NCI-H2107 treated with DMSO at 0.1 percent for 48 hours (cell line): ENCODE measurements at regions not wholly inside any gene's neighbourhood (a gene's known extent, or its start where the extent isn't known, plus 50 kb on each side); places are given as distances from the start of the nearest gene placed in this dataset.
"Not testable (repeated sequence)": the region's sequence is repeated elsewhere in the genome, so short reads cannot be mapped to it uniquely, and the experiment has no call there.

ENCODE experiments used
- DNase-seq: peaks from one replicate; lab custom pipeline; 2025; ENCODE audit not compliant: unreplicated experiment; lab: John Stamatoyannopoulos, UW

DNA sequence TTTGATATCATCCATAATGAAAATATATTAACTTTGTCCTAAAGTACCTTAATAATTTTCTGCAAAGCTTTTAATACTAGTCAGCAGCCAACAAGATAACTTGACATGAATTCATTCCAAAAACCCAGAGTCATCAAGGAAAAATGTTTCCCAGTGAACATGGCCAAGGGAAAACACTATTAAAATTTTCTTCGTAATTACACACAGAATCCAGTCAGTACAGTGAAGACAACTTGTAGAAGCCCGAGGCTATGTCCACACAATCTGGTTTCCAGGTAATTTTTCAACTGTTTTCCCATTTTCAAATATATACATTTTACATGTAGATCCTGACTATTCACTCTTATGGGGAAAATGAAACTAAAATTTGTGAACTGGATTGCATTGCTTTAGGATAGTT, 600.9 kb downstream of the CDH8 start:
- no peak for DNase-seq

DNA sequence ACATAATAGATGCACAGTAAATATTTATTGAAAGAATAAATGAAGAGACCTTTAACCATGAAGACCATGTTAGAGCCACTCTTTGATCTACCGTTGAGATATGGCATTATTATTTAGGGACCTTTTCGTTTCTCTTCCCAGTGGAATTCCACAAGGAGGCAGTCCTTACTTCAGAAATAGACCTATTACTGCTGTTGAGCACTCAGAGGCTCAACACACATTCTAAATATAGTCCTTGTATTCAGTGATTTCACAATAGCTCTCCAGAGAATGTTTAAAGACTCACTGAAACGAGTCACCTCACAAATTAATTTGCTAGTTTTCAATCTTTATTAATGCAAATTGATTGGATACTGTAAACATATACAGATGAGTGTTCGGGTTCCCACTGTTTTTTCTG, 603.8 kb downstream of the CDH8 start:
- no peak for DNase-seq

DNA sequence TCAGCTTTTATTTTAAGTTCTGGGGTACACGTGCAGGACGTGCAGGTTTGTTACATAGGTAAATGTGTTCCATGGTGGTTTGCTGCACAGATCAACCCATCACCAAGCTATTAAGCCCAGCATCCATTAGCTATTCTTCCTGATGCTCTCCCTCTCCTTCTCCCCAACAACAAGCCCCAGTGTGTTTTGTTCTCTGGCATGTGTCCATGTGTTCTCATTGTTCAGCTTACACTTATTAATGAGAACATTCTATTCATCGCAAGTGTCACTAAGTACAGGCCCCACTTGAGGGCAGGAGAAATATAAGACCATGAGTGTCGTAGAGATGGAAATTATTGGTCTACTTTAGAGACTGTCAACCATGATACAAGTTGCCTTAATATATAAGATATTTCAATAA, 615.1 kb downstream of the CDH8 start:
- no peak for DNase-seq

DNA sequence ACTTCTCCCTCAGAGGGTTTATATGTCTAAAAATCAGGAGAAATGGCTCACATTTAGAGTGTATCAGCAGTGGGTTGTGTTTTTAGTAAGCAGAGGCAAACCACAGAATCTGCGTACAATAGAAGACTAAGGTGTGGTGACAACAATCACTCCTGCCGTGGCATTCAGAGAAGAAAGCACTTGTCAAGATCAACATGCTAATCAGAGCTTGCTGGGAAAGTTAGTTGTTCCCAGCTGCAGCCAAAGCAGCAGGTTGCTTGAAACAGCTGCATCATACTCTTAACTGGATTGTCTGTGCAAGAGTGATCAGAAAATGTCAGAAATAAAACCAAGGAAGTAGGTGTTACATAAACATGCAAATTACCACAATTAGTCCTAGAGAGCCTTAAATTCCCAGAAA, 616.4 kb downstream of the CDH8 start:
- no peak for DNase-seq

DNA sequence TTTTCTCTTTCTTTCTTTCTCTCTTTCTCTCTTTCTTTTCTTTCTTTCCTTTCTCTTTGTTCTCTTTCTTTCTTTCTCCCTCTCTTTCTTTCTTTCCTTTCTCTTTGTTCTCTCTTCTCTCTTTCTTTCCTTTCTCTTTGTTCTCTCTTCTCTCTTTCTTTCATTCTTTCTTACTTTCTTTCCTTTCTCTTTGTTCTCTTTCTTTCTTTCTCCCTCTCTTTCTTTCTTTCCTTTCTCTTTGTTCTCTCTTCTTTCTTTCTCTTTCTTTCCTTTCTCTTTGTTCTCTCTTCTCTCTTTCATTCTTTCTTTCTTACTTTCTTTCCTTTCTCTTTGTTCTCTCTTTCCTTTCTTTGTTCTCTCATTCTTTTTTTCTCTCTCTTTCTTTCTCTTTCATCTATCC, 617.4 kb downstream of the CDH8 start:
- DNase-seq = not testable (repeated sequence)

DNA sequence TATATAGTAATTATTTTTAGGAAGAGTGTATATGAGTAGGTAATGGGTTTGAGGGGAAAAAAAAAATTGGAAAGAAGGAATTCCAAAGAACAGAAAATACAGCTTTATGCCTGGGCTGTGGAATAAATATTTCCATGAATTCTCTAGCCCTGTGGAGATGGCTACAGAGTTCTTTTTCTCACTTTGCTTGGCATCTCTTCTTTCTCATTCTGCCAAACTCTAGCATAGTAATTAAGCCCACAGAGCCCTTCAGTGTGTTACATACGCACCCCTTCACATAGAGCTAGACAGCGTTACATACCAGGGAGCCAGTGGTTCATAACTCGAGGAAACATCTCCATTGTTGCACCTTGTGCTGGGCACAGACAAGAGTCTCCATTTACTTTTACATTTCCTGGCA, 621.1 kb downstream of the CDH8 start:
- no peak for DNase-seq

DNA sequence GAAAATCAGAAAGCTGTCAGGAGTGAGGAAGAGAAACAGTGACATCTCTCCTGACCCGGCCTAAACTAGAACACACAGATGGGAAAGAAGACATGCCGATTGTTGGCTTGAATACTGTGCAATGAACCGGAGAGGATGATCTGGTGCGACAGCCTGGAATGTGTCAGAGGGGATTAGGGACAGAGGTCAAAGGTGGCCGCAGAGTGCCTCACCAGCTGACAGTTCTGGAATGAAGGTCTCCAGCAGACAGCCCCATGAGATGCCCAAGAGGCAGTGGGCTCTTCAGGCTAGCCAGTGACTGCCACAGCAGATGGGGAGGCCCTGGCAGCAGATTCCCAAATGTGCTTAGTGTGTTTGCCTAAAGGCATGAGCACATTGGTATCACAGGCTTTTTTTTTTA, 623.2 kb downstream of the CDH8 start:
- DNase-seq = no peak

DNA sequence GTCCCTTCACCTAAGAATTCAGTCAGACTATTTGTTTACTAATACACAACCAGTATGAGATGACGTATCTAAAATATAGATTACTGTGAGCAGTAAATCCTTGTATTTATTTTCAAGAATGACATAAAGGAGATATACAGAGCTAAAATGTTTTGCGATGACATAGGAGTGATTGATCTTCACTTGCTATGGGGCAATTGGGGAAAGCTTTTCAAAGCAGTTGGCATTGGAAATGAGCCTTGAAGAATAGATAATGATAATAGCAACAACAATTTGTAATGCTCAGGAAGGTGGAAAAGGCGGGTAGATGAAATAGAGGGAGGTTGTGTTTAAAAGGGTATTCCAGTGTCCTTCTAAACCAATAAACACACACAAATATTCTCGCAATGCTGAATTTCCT, 623.7 kb downstream of the CDH8 start:
- no peak for DNase-seq

DNA sequence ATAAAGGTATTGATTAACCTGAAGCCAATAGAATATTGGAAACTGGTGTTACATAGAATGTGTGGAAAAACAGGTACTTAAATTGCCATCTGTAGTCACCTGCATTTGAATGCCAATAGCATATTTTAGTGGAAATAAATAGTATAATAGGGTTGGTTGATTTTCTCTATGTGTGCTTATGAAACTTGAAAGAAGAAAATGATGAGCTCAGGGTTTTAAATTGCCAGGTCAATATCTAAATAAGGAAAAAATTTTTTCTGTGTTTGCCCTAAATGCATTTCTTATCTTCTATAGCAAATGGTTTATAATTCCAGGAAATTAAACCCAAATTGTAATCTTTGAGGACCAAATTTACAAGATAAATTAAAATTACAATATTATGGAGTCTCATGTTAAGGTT, 626.6 kb downstream of the CDH8 start:
- no peak for DNase-seq

DNA sequence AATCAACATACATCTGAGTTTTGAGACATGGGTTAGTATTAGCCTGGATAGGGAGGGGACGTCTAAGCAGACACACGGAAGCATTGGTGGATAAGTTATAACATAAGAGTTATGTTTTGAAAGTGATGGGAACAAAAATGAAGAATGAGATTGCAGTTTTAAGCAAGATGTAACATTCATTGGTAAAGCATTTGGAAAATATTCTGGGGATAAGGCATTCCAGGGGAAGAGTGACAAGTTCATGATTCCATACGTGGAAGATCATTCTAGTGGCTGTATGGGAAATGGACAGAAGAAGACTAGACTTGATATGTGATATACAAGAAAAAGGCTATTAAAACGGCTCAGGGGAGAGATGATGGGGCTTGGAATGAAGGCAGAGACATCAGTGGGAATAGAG, 632.9 kb downstream of the CDH8 start:
- no peak for DNase-seq

DNA sequence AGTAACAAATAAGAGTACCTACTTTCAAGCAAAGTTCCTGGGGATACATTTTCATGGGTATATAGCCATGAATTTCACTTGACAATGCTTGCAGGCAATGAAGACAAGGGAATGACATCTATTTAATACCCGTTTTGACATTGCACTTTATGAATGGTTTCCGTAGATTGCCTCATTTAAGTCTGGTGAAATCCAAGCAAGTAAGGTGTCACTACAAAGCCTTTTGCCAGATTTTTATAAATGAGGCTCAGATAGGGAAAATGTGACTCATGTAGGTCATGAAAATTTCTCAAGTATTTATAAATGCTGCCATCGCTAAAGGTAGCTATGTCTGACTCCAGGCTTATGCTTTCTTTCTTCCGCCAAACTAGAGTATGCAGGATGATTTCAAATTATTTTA, 644.3 kb downstream of the CDH8 start:
- no peak for DNase-seq

DNA sequence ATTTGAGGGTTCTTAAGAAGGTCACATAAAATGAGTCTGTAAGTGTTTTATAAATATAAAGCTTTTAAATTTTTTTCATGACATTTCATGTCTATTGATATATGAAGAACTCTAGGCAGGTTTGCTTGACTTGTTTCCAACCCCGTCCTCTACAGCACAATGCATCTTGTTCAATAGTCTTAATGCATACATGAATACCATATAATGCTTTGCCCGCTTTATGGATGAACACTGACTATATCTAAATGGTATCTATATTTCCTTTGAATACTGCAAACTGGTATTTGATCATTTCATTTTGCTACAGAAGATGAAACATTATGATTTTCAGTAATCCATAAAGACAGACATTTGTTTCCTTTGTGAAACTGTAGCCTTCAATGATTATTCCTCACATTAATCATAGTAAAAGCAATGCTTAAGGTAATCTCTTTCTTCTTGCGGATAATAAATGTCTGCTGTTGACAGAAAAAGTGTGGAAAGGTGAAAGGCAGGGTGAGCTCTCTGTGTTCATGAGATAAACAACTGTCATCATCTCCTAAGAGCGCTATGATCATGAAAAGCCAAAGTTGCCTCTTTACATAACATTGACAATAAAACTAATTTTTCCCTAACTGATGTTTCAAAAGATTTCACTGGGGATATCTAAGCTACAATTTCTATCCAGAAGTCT, 645.1 kb downstream of the CDH8 start:
- DNase-seq = no peak

DNA sequence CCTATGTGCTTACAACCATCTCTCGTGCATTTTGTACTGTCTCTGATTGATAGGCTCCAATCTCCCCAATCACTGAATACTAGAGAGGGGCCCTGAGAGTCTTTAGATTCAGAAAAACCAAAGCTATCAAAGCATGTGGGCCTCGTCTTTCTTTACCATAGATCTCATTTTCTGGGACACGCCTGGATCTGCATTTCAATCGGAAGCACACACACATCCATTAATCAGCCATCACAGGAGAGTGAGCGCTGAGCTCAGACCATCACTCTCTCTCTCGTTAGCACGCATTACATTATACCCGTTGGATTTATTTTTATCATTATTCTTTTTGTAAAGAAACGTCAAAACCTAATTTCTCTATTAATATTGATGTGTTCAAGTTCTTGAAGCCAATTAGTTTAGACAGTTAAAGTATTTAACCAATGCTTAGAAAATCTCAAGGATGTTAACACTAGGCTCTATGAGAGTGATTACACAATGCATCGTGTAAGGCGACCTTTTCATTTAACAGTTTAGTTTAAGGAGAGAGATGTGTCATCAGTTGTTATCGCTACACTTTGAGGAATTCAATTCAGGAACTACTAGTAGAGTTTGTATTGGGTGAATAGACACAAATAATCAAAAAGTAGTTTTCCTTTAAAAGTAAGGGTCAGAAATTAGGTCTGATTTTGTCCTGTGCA, 650.7 kb downstream of the CDH8 start:
- DNase-seq = no peak

DNA sequence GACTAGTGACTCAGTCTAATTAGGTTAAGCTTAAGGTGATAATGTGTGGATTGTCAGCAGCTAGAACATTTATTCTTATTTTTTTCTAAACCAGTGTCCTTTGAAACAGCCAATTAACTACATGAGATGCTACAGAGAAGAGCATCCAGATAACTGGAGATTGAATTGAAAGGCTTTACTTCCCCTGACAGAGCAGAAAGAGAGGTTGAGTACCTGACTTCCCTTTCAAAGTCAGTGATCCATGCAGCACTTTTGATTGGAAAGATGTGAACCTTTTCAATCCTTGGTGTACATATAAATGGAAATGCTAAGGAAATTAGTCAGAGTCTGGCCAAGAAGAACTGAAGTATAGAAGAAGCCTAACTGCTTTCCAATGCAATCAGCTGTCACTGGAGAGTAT, 653.8 kb downstream of the CDH8 start:
- no peak for DNase-seq

DNA sequence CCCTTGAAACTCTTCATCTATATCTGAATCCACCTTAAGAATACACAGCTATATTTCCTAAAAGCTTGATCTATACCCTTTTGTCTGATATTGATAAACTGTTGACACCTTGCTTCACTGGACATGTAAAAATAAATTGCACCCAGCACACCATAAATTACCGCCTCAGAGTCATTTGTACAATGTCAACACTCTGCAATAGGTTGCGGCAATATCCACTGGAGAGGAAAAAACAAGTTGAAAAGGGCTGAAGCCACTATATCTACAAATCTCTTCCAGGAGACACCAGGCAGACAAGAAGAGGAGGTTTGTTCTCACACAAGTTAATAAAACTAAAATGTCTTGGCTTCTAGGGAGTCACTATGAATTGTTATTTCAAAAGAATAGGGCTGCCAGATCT, 656.9 kb downstream of the CDH8 start:
- DNase-seq = no peak

DNA sequence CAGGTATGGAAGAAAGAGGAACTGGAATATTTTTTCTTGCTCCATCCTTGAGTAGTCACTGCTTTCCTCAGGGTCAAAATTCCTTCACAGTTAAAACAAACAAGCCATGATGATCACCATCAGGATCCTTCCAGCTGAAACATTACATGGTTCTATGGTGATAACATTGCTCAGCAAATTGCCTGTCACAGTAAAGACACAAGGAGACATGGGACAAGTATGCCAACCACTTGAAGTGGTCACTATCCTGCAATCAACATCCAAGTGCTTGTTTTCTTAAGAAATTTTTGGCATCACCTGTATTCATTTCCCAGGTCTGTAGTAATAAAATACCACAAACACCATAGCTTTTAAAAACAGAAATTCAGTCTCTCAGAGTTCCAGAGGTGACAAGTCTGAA, 662.2 kb downstream of the CDH8 start:
- no peak for DNase-seq

DNA sequence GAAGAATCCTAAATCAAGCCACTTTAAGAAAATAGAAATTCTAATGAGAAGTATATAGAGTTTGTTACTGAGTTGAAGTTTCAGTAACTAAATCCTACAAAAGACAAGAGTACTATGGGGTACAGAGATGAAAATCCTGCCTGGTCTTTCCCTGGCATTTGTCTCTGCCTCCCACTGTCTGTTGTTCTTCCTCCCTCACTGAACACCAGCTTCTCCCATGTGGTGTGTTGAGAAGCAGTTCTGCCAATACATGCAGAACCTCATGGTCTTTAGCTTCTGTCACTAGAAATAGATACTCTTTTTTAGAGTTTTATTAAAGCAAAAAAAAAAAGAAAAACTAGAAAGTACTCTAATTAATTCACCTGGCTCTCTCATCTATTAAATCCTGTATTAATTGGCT, 664.4 kb downstream of the CDH8 start:
- DNase-seq = no peak

DNA sequence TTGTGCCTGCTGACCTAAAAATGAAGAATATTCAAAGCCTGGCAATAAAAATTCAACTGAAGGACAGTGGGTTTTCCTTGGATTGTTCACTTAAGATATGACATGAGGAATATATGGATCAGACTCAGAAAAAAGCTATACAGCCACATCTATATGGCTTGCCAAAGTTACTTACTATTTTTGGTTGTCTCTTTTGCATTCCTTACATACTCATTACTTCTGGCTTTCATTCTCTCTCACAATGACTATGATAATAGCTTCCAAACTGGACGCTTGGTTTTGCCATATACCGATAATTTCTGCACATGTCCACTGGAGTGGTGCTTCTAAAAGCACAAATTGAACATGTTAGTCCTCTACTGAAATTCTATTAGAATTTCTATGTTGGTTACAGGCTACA, 664.9 kb downstream of the CDH8 start:
- no peak for DNase-seq

DNA sequence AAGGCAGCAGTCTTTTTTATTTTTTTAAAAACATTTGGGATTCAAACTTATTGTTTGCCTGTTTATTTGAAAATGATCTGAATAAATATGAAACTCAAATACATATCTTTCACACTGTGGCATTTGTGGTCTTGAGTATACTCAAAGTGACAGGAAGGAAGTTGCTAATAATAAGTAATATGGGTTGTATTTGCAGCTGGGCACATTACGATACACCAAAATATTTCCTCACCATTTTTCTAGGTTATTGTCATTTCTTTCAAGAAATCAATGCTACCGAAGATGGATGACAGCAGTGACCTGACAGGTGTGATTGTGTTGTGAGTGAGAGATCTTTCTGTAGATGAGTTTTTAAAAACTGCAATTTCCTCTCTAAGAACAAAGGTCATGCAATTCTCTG, 665.7 kb downstream of the CDH8 start:
- DNase-seq = no peak

DNA sequence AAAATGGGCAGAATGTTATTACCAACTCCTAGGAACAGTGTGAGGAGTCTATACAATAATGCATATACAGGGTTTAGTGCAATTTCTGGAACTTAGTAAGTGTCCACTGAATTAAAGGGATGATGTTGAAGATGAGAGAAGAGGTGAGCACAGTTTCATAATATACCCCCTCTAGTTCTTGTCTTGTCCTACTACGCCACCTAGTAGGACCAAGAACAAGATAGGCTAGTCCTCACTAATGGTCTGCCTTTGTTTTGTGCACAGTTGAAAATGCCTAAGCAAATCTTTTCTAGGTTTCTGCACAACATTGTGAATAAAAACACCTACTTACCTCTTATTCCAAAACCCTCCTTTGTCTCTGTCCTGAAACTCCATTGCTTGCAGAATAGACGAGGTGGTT, 670.2 kb downstream of the CDH8 start:
- no peak for DNase-seq

DNA sequence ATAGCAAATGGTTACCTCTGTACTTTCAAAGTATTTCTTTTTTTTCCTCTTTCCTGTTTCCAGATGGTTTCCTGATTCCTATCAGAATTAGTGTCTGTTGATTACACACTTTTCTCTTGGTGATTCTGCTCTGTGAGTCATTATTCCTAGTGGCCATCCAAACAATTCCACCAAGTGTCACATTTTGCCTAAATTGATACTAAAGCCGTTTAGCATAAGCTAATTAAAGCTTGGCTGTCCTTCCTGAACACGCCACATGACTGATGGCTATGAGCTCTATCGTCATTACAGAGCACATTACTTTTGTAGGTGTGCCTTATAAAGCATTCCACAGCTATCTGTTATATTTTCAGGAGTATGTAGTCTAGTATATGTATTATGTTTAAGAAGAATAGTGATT, 671.2 kb downstream of the CDH8 start:
- no peak for DNase-seq

DNA sequence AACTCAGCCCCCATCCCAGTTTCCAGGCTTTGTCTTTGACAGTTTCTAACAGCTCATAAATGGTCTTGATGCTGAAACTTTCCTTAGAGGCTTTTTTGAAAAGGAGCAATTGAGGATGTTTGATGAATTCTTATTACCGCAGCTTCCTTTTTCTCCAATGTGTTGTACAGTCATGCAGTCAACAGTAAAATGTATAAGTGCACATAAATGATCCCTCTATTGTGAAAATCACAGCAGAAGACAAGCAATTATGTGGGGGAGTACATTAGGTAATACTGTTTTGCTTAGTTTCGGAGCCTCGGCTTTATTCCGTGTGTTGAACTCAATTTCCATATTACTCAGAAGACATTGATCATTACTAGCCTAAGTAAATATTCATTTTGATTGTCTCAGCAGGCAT, 673.7 kb downstream of the CDH8 start:
- DNase-seq = no peak

DNA sequence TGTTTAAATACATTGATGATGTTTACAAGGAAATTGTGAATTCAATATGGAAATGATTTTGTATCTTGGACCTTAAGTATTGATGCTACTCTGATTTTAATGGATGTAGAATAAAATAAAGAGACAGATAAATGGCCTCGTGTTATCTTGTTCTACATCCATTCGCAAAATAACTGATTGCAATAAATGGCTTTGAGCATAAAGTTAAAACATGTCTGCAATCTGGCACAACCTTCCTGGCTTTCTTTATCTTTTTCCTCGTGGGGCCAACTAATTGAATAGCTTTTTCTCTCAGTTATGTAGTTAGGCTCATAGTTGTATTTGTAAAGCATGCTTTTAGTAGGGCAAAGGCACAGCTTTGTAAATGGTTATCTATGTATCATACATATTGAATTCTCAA, 691.4 kb downstream of the CDH8 start:
- DNase-seq = no peak
